GM12864 (cell line): ENCODE measurements at regions not wholly inside any gene's neighbourhood (a gene's known extent, or its start where the extent isn't known, plus 50 kb on each side); places are given as distances from the start of the nearest gene placed in this dataset.
"Not testable (repeated sequence)": the region's sequence is repeated elsewhere in the genome, so short reads cannot be mapped to it uniquely, and the experiment has no call there.

Experiments
- DNase-seq: peaks from one replicate; pipeline ENCODE4 v3.0.0-alpha.2; 2011; ENCODE audit warnings: low read depth
- H3K4me3 ChIP-seq: 2 replicates; pipeline ENCODE4 v1.5.1; 2011; ENCODE audit warnings: mild to moderate bottlenecking, low read depth, low read length, control low read depth
- CTCF ChIP-seq: IDR thresholded peaks from 2 replicates; pipeline ENCODE4 v1.5.1; 2011; ENCODE audit warnings: low read depth, mild to moderate bottlenecking, moderate library complexity, low read length, control low read depth, inconsistent platforms; ENCODE audit errors: missing control alignments

GRCh38 chr2:18971069-18971378 lies 381.7 kb upstream of the NT5C1B start:
- TF ChIP-seq CTCF = no peak
- DNase-seq = no peak
- H3K4me3 ChIP-seq = no peak overlapping the region

GRCh38 chr2:18966131-18966530 lies 376.8 kb upstream of the NT5C1B start:
- no peak for TF ChIP-seq CTCF
- DNase-seq = no peak
- H3K4me3 ChIP-seq = no peak overlapping the region

- not testable (repeated sequence) for H3K4me3 ChIP-seq, DNase-seq
Measured at GRCh38 chr2:18963739-18964256, 374.4 kb upstream of the NT5C1B start.

- no peak overlapping the region for H3K4me3 ChIP-seq
- TF ChIP-seq CTCF = no peak
- no peak for DNase-seq
Measured at GRCh38 chr2:18961991-18962421, 372.6 kb upstream of the NT5C1B start.

GRCh38 chr2:18959952-18960717 lies 370.8 kb upstream of the NT5C1B start:
- no peak for DNase-seq
- no peak overlapping the region for H3K4me3 ChIP-seq
- TF ChIP-seq CTCF = no peak

- no peak for DNase-seq
- no peak for TF ChIP-seq CTCF
- no peak overlapping the region for H3K4me3 ChIP-seq
Measured at GRCh38 chr2:18959200-18959599, 369.8 kb upstream of the NT5C1B start.

- no peak for DNase-seq
- TF ChIP-seq CTCF = no peak
- H3K4me3 ChIP-seq = no peak overlapping the region
Measured at GRCh38 chr2:18957909-18958308, 368.5 kb upstream of the NT5C1B start.
